ENCODE measurements at regions not wholly inside any gene's neighbourhood (a gene's known extent, or its start where the extent isn't known, plus 50 kb on each side); places are given as distances from the start of the nearest gene placed in this dataset.

- no peak for DNase-seq (ENCODE audit: low spot score)
Measured at GRCh38 chr12:91922139-91922538, 223.5 kb downstream of the BTG1 start.

- no peak for DNase-seq (ENCODE audit: low spot score)
Measured at GRCh38 chr12:91921555-91921954, 224.1 kb downstream of the BTG1 start.

GRCh38 chr12:91920741-91921140, 224.9 kb downstream of the BTG1 start:
- no peak for DNase-seq (ENCODE audit: low spot score)

- DNase-seq (ENCODE audit: low spot score) = no peak
Measured at GRCh38 chr12:91920276-91920675, 225.4 kb downstream of the BTG1 start.

GRCh38 chr12:91918431-91918830, 227.2 kb downstream of the BTG1 start:
- DNase-seq (ENCODE audit: low spot score) = no peak

GRCh38 chr12:91914701-91915100, 230.9 kb downstream of the BTG1 start:
- no peak for DNase-seq (ENCODE audit: low spot score)

- DNase-seq (ENCODE audit: low spot score) = no peak
Measured at GRCh38 chr12:91913651-91914050, 232.0 kb downstream of the BTG1 start.

GRCh38 chr12:91913124-91913523, 232.5 kb downstream of the BTG1 start:
- DNase-seq (ENCODE audit: low spot score) = no peak

GRCh38 chr12:91912178-91912577, 233.5 kb downstream of the BTG1 start:
- DNase-seq (ENCODE audit: low spot score) = no peak

GRCh38 chr12:91910871-91911388, 234.7 kb downstream of the BTG1 start:
- no peak for DNase-seq (ENCODE audit: low spot score)

GRCh38 chr12:91902860-91903683, 242.6 kb downstream of the BTG1 start:
- no peak for DNase-seq (ENCODE audit: low spot score)

- no peak for DNase-seq (ENCODE audit: low spot score)
Measured at GRCh38 chr12:91901381-91902074, 244.1 kb downstream of the BTG1 start.

GRCh38 chr12:91900971-91901370, 244.7 kb downstream of the BTG1 start:
- no peak for DNase-seq (ENCODE audit: low spot score)

- no peak for DNase-seq (ENCODE audit: low spot score)
Measured at GRCh38 chr12:91899056-91899455, 246.6 kb downstream of the BTG1 start.

GRCh38 chr12:91897025-91897515, 248.6 kb downstream of the BTG1 start:
- DNase-seq (ENCODE audit: low spot score) = no peak

GRCh38 chr12:91896286-91897024, 249.2 kb downstream of the BTG1 start:
- no peak for DNase-seq (ENCODE audit: low spot score)

GRCh38 chr12:91894911-91895310, 250.7 kb downstream of the BTG1 start:
- DNase-seq (ENCODE audit: low spot score) = no peak

GRCh38 chr12:91893476-91893875, 252.2 kb downstream of the BTG1 start:
- no peak for DNase-seq (ENCODE audit: low spot score)

- DNase-seq (ENCODE audit: low spot score) = no peak
Measured at GRCh38 chr12:91892081-91892855, 253.4 kb downstream of the BTG1 start.

- no peak for DNase-seq (ENCODE audit: low spot score)
Measured at GRCh38 chr12:91890742-91891141, 254.9 kb downstream of the BTG1 start.

GRCh38 chr12:91889910-91890309, 255.7 kb downstream of the BTG1 start:
- DNase-seq (ENCODE audit: low spot score) = no peak

- DNase-seq (ENCODE audit: low spot score) = no peak
Measured at GRCh38 chr12:91889059-91889458, 256.6 kb downstream of the BTG1 start.

All from putamen (tissue), 1 donor.